ENCODE measurements at regions not wholly inside any gene's neighbourhood (a gene's known extent, or its start where the extent isn't known, plus 50 kb on each side); places are given as distances from the start of the nearest gene placed in this dataset.
"Not testable (repeated sequence)": the region's sequence is repeated elsewhere in the genome, so short reads cannot be mapped to it uniquely, and the experiment has no call there.

GRCh38 chr10:33897291-33897752 lies 562.9 kb upstream of the NRP1 start:
- no peak for DNase-seq

DNA sequence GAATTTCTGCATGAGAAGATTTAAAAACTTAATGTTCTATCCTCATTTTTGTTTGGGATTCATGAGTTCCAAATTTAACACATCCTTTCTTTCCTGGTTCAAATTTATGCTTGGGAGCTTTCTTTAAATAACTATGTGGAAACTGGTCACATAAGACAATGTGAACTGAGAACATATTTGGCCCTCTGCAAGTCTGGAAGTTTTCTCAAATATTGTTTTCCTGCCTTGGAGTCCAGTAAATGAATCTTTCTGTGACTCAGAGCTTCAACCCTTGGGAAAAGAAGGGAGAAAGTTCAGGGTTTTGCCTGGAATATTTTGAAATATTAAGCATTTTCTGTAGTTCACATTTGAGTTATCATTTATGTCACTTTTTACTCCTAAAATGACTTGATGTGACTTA lies 559.0 kb upstream of the NRP1 start:
- no peak for DNase-seq

DNA sequence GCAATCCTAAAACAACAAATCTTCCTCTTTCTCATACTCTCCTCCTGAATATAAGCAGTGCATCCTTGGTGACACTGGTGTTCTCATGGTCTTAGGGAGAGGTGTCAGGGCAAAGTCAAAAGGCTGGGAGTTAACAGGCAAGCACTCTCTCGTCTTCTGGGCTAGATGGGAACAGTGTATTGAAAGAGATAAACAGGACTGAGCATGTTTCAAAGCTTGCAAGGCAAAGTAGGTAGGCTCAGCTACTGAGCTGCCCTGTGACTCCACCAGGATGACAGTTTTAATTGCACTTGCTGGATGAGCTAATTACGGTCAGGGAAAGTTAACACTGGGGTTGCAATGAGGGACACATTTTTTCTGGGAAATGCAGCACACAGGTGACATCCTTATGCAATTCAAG lies 554.9 kb upstream of the NRP1 start:
- no peak for DNase-seq

DNA sequence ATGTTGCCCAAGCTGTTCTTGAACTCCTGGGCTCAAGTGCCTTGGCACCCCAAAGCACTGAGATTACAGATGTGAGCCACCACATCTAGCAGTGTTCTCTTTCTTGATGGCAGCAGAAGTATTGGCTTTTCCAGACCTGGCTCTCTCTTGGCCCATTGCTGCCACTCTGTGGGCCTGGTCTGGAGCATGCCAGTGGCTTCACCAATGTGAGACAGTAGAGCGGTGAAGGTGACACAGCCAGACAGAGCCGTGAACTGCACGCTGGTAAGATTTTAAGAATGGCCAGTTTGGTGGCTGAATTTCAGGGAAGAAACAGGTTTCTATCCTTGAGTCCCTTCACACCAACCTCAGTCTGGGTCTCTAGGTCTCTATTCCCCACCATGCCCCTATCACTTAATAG lies 552.7 kb upstream of the NRP1 start:
- no peak for DNase-seq

- DNase-seq, result no peak
These were observed 551.8 kb upstream of the NRP1 start for GRCh38 chr10:33886299-33886698.

DNA sequence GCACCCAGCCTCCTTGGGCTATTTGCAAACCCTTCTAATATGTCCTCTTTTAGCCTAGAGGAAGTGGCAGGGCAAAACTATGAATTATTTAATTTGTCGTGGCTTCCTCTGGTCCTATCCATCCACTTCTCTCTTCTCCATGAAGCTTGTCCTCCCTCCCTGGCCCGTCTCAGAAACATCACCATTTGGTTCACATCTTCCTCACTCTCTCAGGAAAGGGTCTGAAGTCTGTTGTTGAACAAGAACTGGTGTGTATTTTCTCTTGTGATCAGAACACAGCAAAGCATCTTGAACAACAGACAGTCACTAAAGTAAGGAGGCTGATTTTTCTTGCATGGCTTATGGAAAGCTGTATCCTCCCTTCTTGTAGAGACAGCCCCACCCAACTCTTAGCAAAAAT lies 550.1 kb upstream of the NRP1 start:
- no peak for DNase-seq

GRCh38 chr10:33883881-33884280 lies 549.4 kb upstream of the NRP1 start:
- DNase-seq, result no peak

DNA sequence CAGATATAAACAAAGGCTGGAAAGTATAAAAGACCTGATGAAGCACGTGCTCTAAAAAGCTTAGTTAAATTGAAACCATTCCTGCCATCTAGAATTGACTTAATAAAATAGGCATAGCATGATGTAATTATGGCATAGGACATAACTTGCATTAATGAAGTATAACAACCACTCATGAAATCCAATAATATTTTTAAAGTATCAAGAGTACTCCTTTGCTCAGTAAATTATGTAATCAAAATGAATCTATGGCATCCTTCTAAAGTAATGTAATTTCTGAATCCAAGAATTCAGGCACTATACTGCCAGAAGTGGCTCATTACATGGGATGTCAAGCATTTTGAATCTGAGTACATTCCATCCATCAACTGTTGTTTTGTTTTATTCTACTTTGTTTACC lies 548.5 kb upstream of the NRP1 start:
- DNase-seq, result no peak

GRCh38 chr10:33880291-33880690 lies 545.8 kb upstream of the NRP1 start:
- DNase-seq, result no peak

GRCh38 chr10:33878238-33878786 lies 543.8 kb upstream of the NRP1 start:
- no peak for DNase-seq

DNA sequence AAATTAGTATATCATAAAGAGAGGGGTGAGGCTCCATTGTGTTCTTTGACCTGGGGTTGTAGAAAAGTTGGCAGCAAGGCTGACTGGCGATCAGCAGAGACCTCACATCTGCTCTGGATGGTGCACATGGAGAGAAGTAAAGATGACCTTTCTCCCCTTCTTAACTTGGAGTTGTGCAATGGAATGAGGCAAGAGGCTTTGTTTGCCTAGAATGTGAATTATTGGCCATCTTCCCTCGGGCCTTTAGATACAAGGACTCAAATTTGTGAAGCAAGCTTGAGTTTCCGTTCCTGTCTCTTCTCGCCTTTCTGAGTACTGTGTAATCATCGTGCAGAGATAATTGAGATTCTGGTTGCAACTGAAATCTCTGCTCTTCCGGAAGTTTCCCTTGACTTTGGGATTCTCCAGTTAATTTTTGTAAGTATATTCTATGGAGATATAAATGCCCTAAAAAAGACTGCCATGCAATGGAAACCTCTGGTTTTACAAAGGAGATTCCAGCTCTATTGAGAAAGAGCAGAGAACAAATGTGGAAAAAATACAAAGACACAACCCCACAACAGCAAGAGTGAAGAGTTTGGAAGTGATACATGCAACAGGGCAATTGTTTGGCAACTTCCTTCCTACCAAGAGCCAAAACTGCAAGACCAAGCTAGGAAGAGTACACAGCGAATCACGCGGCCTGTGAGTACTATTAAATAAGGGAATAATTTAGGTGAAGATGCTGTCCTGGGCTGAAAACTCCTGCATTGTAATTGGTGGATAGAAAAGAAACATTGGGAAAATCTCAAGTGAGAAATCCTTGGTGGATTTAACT lies 542.3 kb upstream of the NRP1 start:
- DNase-seq, result peak; percentile 76

- no peak for DNase-seq
These were observed 541.6 kb upstream of the NRP1 start for GRCh38 chr10:33875924-33876583.

- no peak for DNase-seq
These were observed 536.8 kb upstream of the NRP1 start for GRCh38 chr10:33871061-33871956.

- DNase-seq, result no peak
These were observed 535.0 kb upstream of the NRP1 start for GRCh38 chr10:33869481-33869880.

DNA sequence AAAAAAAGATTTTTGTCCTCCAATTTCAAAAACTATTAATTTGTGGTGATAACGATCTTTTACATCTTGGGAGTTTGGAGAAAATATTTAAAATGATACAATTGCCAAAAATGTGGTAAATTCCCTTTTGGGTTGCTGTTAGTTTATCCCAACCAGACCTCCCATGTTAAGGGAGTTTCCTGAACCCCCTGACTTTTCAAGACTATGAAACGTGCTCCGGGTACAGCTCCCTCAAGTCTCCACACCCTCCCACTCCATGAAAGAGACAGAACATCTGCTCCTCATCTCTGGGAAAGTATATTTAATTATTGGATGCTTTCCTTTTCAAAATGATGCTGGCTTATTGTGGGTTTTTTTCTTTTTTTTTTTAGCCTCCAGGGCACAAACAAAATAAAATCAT lies 534.6 kb upstream of the NRP1 start:
- no peak for DNase-seq

DNA sequence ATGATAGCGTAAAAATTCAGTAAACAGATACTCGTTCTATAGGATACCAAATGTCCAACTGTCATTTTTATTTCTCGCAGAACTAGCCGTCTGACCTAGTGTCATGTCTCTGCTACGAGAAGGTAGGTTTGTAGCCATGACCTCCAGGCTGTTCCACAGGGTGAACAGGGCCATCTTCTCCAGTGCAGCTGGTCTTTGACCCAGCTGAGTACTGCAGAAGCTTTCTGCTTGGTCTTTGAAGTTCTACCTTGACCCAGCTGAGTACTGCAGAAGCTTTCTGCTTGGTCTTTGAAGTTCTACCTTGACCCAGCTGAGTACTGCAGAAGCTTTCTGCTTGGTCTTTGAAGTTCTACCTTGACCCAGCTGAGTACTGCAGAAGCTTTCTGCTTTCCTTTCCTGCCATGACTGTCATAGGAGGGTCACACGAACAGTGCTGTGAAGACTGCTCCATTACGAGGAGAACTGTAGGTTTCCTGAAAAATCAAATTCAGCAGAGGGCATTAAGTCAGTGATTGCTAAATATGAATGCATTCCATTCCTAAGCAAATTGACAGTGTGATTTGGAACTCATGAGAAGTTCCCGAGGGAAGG lies 532.8 kb upstream of the NRP1 start:
- not testable (repeated sequence) for DNase-seq

GRCh38 chr10:33863352-33863751 lies 528.9 kb upstream of the NRP1 start:
- DNase-seq, result no peak

DNA sequence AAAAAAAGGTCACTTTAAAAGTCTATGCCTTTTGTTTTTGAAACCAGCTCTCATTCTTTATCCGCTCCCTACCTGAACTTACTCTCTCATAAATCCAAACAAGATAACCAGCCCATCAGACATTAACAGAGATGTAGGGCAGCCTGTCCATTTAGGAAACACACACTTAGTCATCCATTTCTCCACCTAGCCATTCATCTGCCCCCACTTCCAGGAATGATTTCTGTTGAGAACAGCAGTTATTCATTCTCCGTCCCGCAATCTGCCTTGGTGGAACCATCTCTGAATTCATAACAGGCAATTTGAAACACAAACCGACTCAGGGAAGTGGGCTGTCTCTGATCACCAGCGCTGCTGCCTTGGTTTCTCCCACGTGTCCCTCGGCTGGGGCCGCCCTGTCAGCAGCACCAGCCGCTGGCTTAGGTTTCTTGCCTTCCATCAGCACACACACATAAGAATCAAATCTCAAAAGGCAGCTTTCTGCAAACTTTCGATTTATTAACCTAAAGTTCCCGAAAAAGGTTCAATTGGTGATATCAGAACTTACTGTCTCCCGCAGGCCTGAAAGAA lies 528.2 kb upstream of the NRP1 start:
- no peak for DNase-seq

- no peak for DNase-seq
These were observed 527.4 kb upstream of the NRP1 start for GRCh38 chr10:33861833-33862232.

GRCh38 chr10:33861016-33861704 lies 526.7 kb upstream of the NRP1 start:
- DNase-seq, result peak; percentile 71

GRCh38 chr10:33860552-33860951 lies 526.1 kb upstream of the NRP1 start:
- DNase-seq, result peak; percentile 55
